Stomach (tissue), 4 donors: ENCODE measurements at regions not wholly inside any gene's neighbourhood (a gene's known extent, or its start where the extent isn't known, plus 50 kb on each side); places are given as distances from the start of the nearest gene placed in this dataset.

Experiments used
- EP300 ChIP-seq: sonication (generic); formaldehyde crosslinking; IDR thresholded peaks from one replicate; pipeline ENCODE4 v1.6.1; 2017; ENCODE audit warnings: antibody characterized with exemption
- POLR2A ChIP-seq, 4 donors: fragments of 450-650 bp; IDR thresholded peaks; one replicate each; pipeline ENCODE4 v1.6.1; 2016; ENCODE audit warnings: antibody characterized with exemption in 4 of 4, control low read depth in 2 of 4, mild to moderate bottlenecking in 1 of 4, moderate library complexity in 1 of 4
- POLR2AphosphoS5 ChIP-seq, 3 donors: sonication (generic); formaldehyde crosslinking; IDR thresholded peaks; one replicate each; pipeline ENCODE4 v1.6.1; 2016; ENCODE audit warnings: antibody characterized with exemption in 3 of 3
- TF ChIP-seq, protein P1 (sequence below), 7 experiments: fragments of 450-650 bp in 4 of 7; fragments of 200-600 bp in 3 of 7; sonication (generic) in 3 of 7; IDR thresholded peaks; one replicate each; pipeline ENCODE4 v1.5.1; 2016 to 2019; ENCODE audit warnings: antibody characterized with exemption in 7 of 7, control low read depth in 2 of 7, mild to moderate bottlenecking in 1 of 7

DNA sequence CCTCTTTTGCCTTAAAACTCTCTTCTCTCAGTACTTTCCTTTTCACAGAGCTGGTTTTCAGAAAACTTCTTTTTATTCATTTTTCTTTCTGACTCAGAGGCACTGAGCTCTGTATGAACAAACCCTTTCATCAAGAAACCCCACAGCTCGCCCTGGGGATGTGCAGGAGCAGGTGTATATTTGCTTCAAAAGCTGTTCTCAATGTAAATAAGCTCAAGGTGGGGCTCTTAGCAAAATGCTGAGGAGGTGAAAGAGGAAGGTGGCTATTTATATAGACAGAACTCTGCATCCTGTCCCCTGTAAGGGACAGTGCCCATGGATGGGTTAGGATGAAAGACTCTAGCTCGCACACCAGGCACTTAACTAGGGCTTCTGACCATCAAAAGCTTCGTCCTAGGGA, 302.0 kb downstream of the WDR72 start:
- TF ChIP-seq, protein P1, sequence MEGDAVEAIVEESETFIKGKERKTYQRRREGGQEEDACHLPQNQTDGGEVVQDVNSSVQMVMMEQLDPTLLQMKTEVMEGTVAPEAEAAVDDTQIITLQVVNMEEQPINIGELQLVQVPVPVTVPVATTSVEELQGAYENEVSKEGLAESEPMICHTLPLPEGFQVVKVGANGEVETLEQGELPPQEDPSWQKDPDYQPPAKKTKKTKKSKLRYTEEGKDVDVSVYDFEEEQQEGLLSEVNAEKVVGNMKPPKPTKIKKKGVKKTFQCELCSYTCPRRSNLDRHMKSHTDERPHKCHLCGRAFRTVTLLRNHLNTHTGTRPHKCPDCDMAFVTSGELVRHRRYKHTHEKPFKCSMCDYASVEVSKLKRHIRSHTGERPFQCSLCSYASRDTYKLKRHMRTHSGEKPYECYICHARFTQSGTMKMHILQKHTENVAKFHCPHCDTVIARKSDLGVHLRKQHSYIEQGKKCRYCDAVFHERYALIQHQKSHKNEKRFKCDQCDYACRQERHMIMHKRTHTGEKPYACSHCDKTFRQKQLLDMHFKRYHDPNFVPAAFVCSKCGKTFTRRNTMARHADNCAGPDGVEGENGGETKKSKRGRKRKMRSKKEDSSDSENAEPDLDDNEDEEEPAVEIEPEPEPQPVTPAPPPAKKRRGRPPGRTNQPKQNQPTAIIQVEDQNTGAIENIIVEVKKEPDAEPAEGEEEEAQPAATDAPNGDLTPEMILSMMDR (IDR thresholded peaks at IDR 0.05): no peak
- TF ChIP-seq POLR2AphosphoS5 (IDR thresholded peaks at IDR 0.05) (no peak), EP300 (no peak), POLR2A (IDR thresholded peaks at IDR 0.05) (no peak)
